ENCODE measurements at regions not wholly inside any gene's neighbourhood (a gene's known extent, or its start where the extent isn't known, plus 50 kb on each side); places are given as distances from the start of the nearest gene placed in this dataset.
"Not testable (repeated sequence)": the region's sequence is repeated elsewhere in the genome, so short reads cannot be mapped to it uniquely, and the experiment has no call there.

GRCh38 chr18:43787721-43788120 is 510.4 kb upstream of the SYT4 start:
- not testable (repeated sequence) for TF ChIP-seq EZH2 (IDR thresholded peaks at IDR 0.05; ENCODE audit: insufficient read depth, poor library complexity, severe bottlenecking); EZH2phosphoT487 (IDR thresholded peaks at IDR 0.05; ENCODE audit: insufficient read depth, low read depth)
